ENCODE measurements at regions not wholly inside any gene's neighbourhood (a gene's known extent, or its start where the extent isn't known, plus 50 kb on each side); places are given as distances from the start of the nearest gene placed in this dataset.

- TF ChIP-seq RAD21 (conservative IDR thresholded peaks at IDR 0.05) (no peak), CTCF (IDR thresholded peaks at IDR 0.05; ENCODE audit: poor library complexity, severe bottlenecking) (no peak)
These were observed 124.9 kb upstream of the NPVF start for GRCh38 chr7:25353196-25353595.

All from neural cell (in vitro differentiated cells).